ENCODE measurements at regions not wholly inside any gene's neighbourhood (a gene's known extent, or its start where the extent isn't known, plus 50 kb on each side); places are given as distances from the start of the nearest gene placed in this dataset.

GRCh38 chr14:22478670-22479069 lies 110.4 kb downstream of the DAD1 start:
- no peaks in the 10 kb centered on the region for H3K36me3 ChIP-seq (ENCODE audit: control insufficient read depth in 4 of 4, insufficient read depth in 3 of 4, low read depth in 1 of 4, low read length in 3 of 4)
- no peak overlapping the region for H3K9ac ChIP-seq (ENCODE audit: low read depth in 1 of 2, low read length in 2 of 2)
- WGBS, result 41% methylated on average over 3 of the region's 3 CpGs
- H3K4me1 ChIP-seq (ENCODE audit: control insufficient read depth in 4 of 4, insufficient read depth in 4 of 4, low read length in 3 of 4), result no peaks in the 10 kb centered on the region
- no peak overlapping the region for H3K4me3 ChIP-seq (ENCODE audit: low read depth in 1 of 3, low read length in 3 of 3)
- no peak overlapping the region for H3K27ac ChIP-seq (ENCODE audit: low read depth in 1 of 2, low read length in 2 of 2)
- no peaks in the 10 kb centered on the region for H3K9me3 ChIP-seq (ENCODE audit: control insufficient read depth in 4 of 4, low read length in 3 of 4)
- no peak for DNase-seq (ENCODE audit: low spot score)
- peaks cover 0 to 6% (median 2%) of the 10 kb centered on the region in 4 donors for H3K27me3 ChIP-seq (ENCODE audit: control insufficient read depth in 4 of 4, insufficient read depth in 4 of 4, low read length in 3 of 4)
- TF ChIP-seq GABPA (IDR thresholded peaks at IDR 0.05 in 1 of 2, conservative IDR thresholded peaks at IDR 0.05 in 1 of 2) (no peak), RAD21 (IDR thresholded peaks at IDR 0.05) (no peak), JUND (IDR thresholded peaks at IDR 0.05) (no peak), YY1 (IDR thresholded peaks at IDR 0.05) (no peak), EGR1 (IDR thresholded peaks at IDR 0.05; ENCODE audit: low read depth in 2 of 2) (no peak), SP1 (IDR thresholded peaks at IDR 0.05) (no peak), TAF1 (conservative IDR thresholded peaks at IDR 0.05) (no peak), FOXA1 (IDR thresholded peaks at IDR 0.05) (no peak), FOXA2 (IDR thresholded peaks at IDR 0.05) (no peak)
- TF ChIP-seq, protein P1, sequence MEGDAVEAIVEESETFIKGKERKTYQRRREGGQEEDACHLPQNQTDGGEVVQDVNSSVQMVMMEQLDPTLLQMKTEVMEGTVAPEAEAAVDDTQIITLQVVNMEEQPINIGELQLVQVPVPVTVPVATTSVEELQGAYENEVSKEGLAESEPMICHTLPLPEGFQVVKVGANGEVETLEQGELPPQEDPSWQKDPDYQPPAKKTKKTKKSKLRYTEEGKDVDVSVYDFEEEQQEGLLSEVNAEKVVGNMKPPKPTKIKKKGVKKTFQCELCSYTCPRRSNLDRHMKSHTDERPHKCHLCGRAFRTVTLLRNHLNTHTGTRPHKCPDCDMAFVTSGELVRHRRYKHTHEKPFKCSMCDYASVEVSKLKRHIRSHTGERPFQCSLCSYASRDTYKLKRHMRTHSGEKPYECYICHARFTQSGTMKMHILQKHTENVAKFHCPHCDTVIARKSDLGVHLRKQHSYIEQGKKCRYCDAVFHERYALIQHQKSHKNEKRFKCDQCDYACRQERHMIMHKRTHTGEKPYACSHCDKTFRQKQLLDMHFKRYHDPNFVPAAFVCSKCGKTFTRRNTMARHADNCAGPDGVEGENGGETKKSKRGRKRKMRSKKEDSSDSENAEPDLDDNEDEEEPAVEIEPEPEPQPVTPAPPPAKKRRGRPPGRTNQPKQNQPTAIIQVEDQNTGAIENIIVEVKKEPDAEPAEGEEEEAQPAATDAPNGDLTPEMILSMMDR (IDR thresholded peaks at IDR 0.05; ENCODE audit: low read depth, low read length, missing input control), result no peak
- TF ChIP-seq, protein P2, sequence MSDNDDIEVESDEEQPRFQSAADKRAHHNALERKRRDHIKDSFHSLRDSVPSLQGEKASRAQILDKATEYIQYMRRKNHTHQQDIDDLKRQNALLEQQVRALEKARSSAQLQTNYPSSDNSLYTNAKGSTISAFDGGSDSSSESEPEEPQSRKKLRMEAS (IDR thresholded peaks at IDR 0.05), result no peak
- TF ChIP-seq, protein P3, sequence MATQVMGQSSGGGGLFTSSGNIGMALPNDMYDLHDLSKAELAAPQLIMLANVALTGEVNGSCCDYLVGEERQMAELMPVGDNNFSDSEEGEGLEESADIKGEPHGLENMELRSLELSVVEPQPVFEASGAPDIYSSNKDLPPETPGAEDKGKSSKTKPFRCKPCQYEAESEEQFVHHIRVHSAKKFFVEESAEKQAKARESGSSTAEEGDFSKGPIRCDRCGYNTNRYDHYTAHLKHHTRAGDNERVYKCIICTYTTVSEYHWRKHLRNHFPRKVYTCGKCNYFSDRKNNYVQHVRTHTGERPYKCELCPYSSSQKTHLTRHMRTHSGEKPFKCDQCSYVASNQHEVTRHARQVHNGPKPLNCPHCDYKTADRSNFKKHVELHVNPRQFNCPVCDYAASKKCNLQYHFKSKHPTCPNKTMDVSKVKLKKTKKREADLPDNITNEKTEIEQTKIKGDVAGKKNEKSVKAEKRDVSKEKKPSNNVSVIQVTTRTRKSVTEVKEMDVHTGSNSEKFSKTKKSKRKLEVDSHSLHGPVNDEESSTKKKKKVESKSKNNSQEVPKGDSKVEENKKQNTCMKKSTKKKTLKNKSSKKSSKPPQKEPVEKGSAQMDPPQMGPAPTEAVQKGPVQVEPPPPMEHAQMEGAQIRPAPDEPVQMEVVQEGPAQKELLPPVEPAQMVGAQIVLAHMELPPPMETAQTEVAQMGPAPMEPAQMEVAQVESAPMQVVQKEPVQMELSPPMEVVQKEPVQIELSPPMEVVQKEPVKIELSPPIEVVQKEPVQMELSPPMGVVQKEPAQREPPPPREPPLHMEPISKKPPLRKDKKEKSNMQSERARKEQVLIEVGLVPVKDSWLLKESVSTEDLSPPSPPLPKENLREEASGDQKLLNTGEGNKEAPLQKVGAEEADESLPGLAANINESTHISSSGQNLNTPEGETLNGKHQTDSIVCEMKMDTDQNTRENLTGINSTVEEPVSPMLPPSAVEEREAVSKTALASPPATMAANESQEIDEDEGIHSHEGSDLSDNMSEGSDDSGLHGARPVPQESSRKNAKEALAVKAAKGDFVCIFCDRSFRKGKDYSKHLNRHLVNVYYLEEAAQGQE (IDR thresholded peaks at IDR 0.05), result no peak

DNA sequence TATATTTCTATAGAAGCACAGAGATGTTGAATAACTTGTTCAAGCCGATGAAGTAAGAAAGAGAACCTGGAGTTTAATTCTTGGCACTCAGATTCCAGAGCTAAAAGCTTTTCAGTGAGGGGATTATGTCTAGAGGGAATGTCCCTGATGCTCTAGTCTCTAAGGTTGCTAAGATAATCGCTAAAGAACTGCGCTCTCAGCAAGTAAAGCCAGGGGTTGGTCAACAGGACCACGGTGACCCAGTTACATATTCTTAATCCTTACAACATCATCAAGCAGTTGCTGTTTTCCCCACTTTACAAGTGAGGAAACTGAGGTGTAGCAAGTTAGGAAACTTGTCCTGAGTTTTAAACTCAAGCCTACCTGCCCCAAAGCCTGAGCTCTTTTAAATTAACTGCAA lies 110.8 kb downstream of the DAD1 start:
- Histone ChIP-seq H3K4me1 (ENCODE audit: control insufficient read depth in 4 of 4, insufficient read depth in 4 of 4, low read length in 3 of 4) (no peaks in the 10 kb centered on the region), H3K27ac (ENCODE audit: low read depth in 1 of 2, low read length in 2 of 2) (no peak overlapping the region), H3K4me3 (ENCODE audit: low read depth in 1 of 3, low read length in 3 of 3) (no peak overlapping the region), H3K9me3 (ENCODE audit: control insufficient read depth in 4 of 4, low read length in 3 of 4) (no peaks in the 10 kb centered on the region), H3K27me3 (ENCODE audit: control insufficient read depth in 4 of 4, insufficient read depth in 4 of 4, low read length in 3 of 4) (peaks cover 0 to 11% (median 2%) of the 10 kb centered on the region in 4 donors), H3K9ac (ENCODE audit: low read depth in 1 of 2, low read length in 2 of 2) (no peak overlapping the region), H3K36me3 (ENCODE audit: control insufficient read depth in 4 of 4, insufficient read depth in 3 of 4, low read depth in 1 of 4, low read length in 3 of 4) (no peaks in the 10 kb centered on the region)
- WGBS, result 72% methylated on average over 4 of the region's 4 CpGs
- DNase-seq (ENCODE audit: low spot score), result no peak
- TF ChIP-seq ZBTB33 (IDR thresholded peaks at IDR 0.05), result no peak
- TF ChIP-seq, protein P1 (IDR thresholded peaks at IDR 0.05; ENCODE audit: low read depth, low read length, missing input control), result no peak
- TF ChIP-seq JUND (IDR thresholded peaks at IDR 0.05), result no peak
- TF ChIP-seq RXRA (IDR thresholded peaks at IDR 0.05), result no peak

All from liver (tissue), 8 donors.